GM19395 (cell line): ENCODE measurements at regions not wholly inside any gene's neighbourhood (a gene's known extent, or its start where the extent isn't known, plus 50 kb on each side); places are given as distances from the start of the nearest gene placed in this dataset.

Experiments
- ATAC-seq: cut with Tn5 transposase; IDR thresholded peaks from one replicate; pipeline ENCODE4 v1.9.1; 2021; ENCODE audit warnings: mild to moderate bottlenecking, moderate library complexity; ENCODE audit not compliant: unreplicated experiment

GRCh38 chr9:88326936-88327335 lies 61.3 kb upstream of the SPIN1 start:
- ATAC-seq: no peak

- no peak for ATAC-seq
Observed at GRCh38 chr9:88326015-88326414, 62.2 kb upstream of the SPIN1 start.

GRCh38 chr9:88322906-88323566 lies 65.2 kb upstream of the SPIN1 start:
- ATAC-seq: no peak

- ATAC-seq: no peak
Observed at GRCh38 chr9:88321764-88322163, 66.5 kb upstream of the SPIN1 start.

- no peak for ATAC-seq
Observed at GRCh38 chr9:88320748-88321415, 67.4 kb upstream of the SPIN1 start.

GRCh38 chr9:88319936-88320747 lies 68.1 kb upstream of the SPIN1 start:
- ATAC-seq: no peak

GRCh38 chr9:88313364-88314220 lies 74.7 kb upstream of the SPIN1 start:
- no peak for ATAC-seq

- no peak for ATAC-seq
Observed at GRCh38 chr9:88312517-88313103, 75.6 kb upstream of the SPIN1 start.

- no peak for ATAC-seq
Observed at GRCh38 chr9:88312045-88312444, 76.2 kb upstream of the SPIN1 start.

GRCh38 chr9:88310310-88310980 lies 77.8 kb upstream of the SPIN1 start:
- no peak for ATAC-seq

- no peak for ATAC-seq
Observed at GRCh38 chr9:88308831-88309560, 79.2 kb upstream of the SPIN1 start.

GRCh38 chr9:88307136-88307535 lies 81.1 kb upstream of the SPIN1 start:
- no peak for ATAC-seq

GRCh38 chr9:88303721-88304451 lies 84.4 kb upstream of the SPIN1 start:
- peak; percentile 99 for ATAC-seq

- ATAC-seq: no peak
Observed at GRCh38 chr9:88302579-88303324, 85.5 kb upstream of the SPIN1 start.

- no peak for ATAC-seq
Observed at GRCh38 chr9:88300556-88300955, 87.7 kb upstream of the SPIN1 start.

GRCh38 chr9:88291856-88292255 lies 96.4 kb upstream of the SPIN1 start:
- ATAC-seq: no peak

GRCh38 chr9:88291056-88291455 lies 97.2 kb upstream of the SPIN1 start:
- no peak for ATAC-seq

GRCh38 chr9:88289532-88289931 lies 98.7 kb upstream of the SPIN1 start:
- no peak for ATAC-seq
